Mononuclear cell (primary cell): ENCODE measurements at regions not wholly inside any gene's neighbourhood (a gene's known extent, or its start where the extent isn't known, plus 50 kb on each side); places are given as distances from the start of the nearest gene placed in this dataset.

Experiments used
- H3K27me3 ChIP-seq: 2 replicates; pipeline ENCODE4 v1.6.0; 2011; ENCODE audit warnings: low read length, control low read depth; ENCODE audit not compliant: insufficient read depth
- H3K4me1 ChIP-seq: 2 replicates; pipeline ENCODE4 v1.5.1; 2011; ENCODE audit warnings: mild to moderate bottlenecking, low read length, control low read depth; ENCODE audit not compliant: insufficient read depth
- H3K4me3 ChIP-seq: 2 replicates; pipeline ENCODE4 v1.5.1; 2011; ENCODE audit warnings: mild to moderate bottlenecking, low read length, moderate library complexity
- H3K9me3 ChIP-seq: 2 replicates; pipeline ENCODE4 v1.5.1; 2011; ENCODE audit warnings: low read depth, mild to moderate bottlenecking, control low read depth, low read length

GRCh38 chr6:43900560-43900915, 130.5 kb downstream of the VEGFA start:
- H3K4me3 ChIP-seq = no peak overlapping the region
- no peaks in the 10 kb centered on the region for H3K9me3 ChIP-seq
- H3K4me1 ChIP-seq = no peaks in the 10 kb centered on the region
- H3K27me3 ChIP-seq = no peaks in the 10 kb centered on the region

- no peak overlapping the region for H3K4me3 ChIP-seq
- H3K27me3 ChIP-seq = no peaks in the 10 kb centered on the region
- no peaks in the 10 kb centered on the region for H3K4me1 ChIP-seq
- H3K9me3 ChIP-seq = no peaks in the 10 kb centered on the region
These were observed 129.8 kb downstream of the VEGFA start for GRCh38 chr6:43899830-43900229.

- H3K4me3 ChIP-seq = no peak overlapping the region
- no peaks in the 10 kb centered on the region for H3K4me1 ChIP-seq
- H3K9me3 ChIP-seq = no peaks in the 10 kb centered on the region
- no peaks in the 10 kb centered on the region for H3K27me3 ChIP-seq
These were observed 128.5 kb downstream of the VEGFA start for GRCh38 chr6:43898358-43899131.

- Histone ChIP-seq H3K9me3 (no peaks in the 10 kb centered on the region), H3K27me3 (no peaks in the 10 kb centered on the region), H3K4me3 (no peak overlapping the region), H3K4me1 (no peaks in the 10 kb centered on the region)
These were observed 127.7 kb downstream of the VEGFA start for GRCh38 chr6:43897571-43898302.

GRCh38 chr6:43896329-43897255, 126.6 kb downstream of the VEGFA start:
- no peaks in the 10 kb centered on the region for H3K4me1 ChIP-seq
- no peaks in the 10 kb centered on the region for H3K27me3 ChIP-seq

GRCh38 chr6:43895656-43896328, 125.8 kb downstream of the VEGFA start:
- H3K9me3 ChIP-seq = no peaks in the 10 kb centered on the region
- H3K4me3 ChIP-seq = no peak overlapping the region
- no peaks in the 10 kb centered on the region for H3K4me1 ChIP-seq
- H3K27me3 ChIP-seq = no peaks in the 10 kb centered on the region

More at GRCh38 chr6:43896329-43897255, 126.6 kb downstream of the VEGFA start:
- Histone ChIP-seq H3K4me3 (no peak overlapping the region), H3K9me3 (no peaks in the 10 kb centered on the region)

- Histone ChIP-seq H3K27me3 (no peaks in the 10 kb centered on the region), H3K4me1 (no peaks in the 10 kb centered on the region), H3K9me3 (no peaks in the 10 kb centered on the region), H3K4me3 (no peak overlapping the region)
These were observed 123.1 kb downstream of the VEGFA start for GRCh38 chr6:43893073-43893472.

- Histone ChIP-seq H3K4me1 (no peaks in the 10 kb centered on the region), H3K4me3 (no peak overlapping the region), H3K27me3 (no peaks in the 10 kb centered on the region), H3K9me3 (no peaks in the 10 kb centered on the region)
These were observed 121.3 kb downstream of the VEGFA start for GRCh38 chr6:43891072-43891870.

- no peaks in the 10 kb centered on the region for H3K4me1 ChIP-seq
- H3K9me3 ChIP-seq = no peaks in the 10 kb centered on the region
- no peak overlapping the region for H3K4me3 ChIP-seq
- no peaks in the 10 kb centered on the region for H3K27me3 ChIP-seq
These were observed 120.4 kb downstream of the VEGFA start for GRCh38 chr6:43890197-43891062.

GRCh38 chr6:43887906-43888683, 118.1 kb downstream of the VEGFA start:
- H3K4me1 ChIP-seq = peaks cover 20% of the 10 kb centered on the region
- H3K9me3 ChIP-seq = no peaks in the 10 kb centered on the region
- H3K27me3 ChIP-seq = no peaks in the 10 kb centered on the region
- no peak overlapping the region for H3K4me3 ChIP-seq

- Histone ChIP-seq H3K4me3 (no peak overlapping the region), H3K27me3 (no peaks in the 10 kb centered on the region), H3K9me3 (no peaks in the 10 kb centered on the region), H3K4me1 (peaks cover 20% of the 10 kb centered on the region)
These were observed 117.4 kb downstream of the VEGFA start for GRCh38 chr6:43887340-43887858.

GRCh38 chr6:43886717-43887339, 116.8 kb downstream of the VEGFA start:
- no peaks in the 10 kb centered on the region for H3K9me3 ChIP-seq
- no peak overlapping the region for H3K4me3 ChIP-seq
- H3K27me3 ChIP-seq = no peaks in the 10 kb centered on the region
- H3K4me1 ChIP-seq = peaks cover 20% of the 10 kb centered on the region
